ENCODE measurements at regions not wholly inside any gene's neighbourhood (a gene's known extent, or its start where the extent isn't known, plus 50 kb on each side); places are given as distances from the start of the nearest gene placed in this dataset.

DNA sequence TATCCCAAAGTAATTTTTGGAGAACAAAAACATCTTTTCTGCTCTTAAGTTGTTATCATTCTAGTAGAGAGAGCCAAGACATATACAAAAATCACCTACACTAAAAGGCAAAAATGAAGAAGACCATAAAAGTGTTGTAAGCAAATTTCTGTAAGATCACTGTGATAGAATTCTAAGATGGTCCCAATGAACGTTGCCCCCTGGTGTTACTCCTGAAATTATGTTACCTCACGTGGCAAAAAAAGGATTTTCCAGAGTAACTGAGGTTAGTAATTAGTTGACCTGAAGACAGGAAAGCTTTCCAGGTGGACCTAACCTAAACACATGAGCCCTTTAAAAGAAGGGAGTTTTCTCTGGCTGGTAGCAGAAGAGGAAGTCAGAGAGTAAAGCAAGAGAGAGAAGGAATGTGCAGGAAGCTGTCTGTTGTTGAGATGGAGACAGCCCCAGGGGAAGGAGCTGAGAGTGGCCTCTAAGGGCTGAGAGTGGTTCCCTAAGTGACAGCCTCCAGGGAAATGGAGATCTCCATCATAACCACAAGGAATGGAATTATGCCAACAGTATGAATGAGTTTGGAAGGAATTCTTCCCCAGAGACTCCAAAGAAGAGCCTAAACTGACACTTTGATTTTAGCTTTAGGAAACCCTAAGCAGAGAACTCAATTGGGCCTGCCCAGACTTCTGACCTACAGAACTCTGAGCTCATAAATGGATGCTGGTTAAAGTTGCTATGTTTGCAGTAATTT lies 205.9 kb downstream of the CD47 start:
- TF ChIP-seq, protein P1, sequence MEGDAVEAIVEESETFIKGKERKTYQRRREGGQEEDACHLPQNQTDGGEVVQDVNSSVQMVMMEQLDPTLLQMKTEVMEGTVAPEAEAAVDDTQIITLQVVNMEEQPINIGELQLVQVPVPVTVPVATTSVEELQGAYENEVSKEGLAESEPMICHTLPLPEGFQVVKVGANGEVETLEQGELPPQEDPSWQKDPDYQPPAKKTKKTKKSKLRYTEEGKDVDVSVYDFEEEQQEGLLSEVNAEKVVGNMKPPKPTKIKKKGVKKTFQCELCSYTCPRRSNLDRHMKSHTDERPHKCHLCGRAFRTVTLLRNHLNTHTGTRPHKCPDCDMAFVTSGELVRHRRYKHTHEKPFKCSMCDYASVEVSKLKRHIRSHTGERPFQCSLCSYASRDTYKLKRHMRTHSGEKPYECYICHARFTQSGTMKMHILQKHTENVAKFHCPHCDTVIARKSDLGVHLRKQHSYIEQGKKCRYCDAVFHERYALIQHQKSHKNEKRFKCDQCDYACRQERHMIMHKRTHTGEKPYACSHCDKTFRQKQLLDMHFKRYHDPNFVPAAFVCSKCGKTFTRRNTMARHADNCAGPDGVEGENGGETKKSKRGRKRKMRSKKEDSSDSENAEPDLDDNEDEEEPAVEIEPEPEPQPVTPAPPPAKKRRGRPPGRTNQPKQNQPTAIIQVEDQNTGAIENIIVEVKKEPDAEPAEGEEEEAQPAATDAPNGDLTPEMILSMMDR (IDR thresholded peaks at IDR 0.05; ENCODE audit: control extremely low read depth, extremely low read depth, low read depth, missing control alignments), result no peak
- CTCF ChIA-PET, result interaction anchor here (1.1 to 2.0 kb wide), 9 partner anchors 10 to 43 kb away, joined by 3 to 6 read pairs (median 4); no protein-coding TSS in a partner anchor
- POLR2A ChIA-PET, result no interaction called here
- DNase-seq (ENCODE audit: extremely low spot score), result no peak

DNA sequence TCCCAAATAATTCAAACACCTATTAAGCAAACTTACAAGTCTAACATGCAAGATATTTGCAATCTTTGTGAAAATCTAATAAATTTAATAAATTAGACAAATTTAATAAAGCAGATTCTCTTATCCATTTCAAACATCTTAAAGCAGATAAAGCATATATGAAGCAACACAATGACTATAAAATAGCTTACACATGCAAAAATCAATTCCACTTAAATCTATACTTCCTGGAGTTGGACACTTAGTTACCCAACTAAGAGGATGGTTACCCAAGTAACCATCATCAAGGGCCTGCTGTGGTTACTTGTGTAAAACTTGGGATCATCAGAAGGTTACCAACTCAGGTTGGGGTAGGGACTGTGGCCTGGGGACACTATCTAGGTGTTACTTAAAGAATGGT lies 206.8 kb downstream of the CD47 start:
- CTCF ChIA-PET, result interaction anchor here (1.1 to 2.0 kb wide), 8 partner anchors 8 to 44 kb away, joined by 3 to 6 read pairs (median 4); no protein-coding TSS in a partner anchor

DNA sequence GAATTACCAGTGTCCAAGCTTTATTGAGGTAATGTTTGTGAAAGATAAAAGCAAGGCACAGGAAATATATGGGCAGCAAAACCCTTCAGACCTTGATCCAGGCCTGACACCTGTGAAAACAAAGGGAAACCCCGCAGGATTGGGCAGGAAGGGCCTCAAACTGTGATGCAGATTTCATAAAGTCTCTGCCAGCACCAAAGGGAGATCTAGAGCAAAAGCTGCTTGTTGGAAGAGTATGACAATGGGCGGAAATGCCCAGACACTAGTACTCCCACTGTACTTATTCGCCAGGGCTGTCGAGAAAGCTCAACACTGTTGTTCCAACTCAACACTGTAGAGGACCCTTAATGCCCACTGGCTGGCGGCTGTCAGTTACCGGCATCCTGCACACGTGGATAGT lies 207.9 kb downstream of the CD47 start:
- TF ChIP-seq, protein P1 (IDR thresholded peaks at IDR 0.05; ENCODE audit: control extremely low read depth, extremely low read depth, low read depth, missing control alignments), result no peak
- ChIA-PET CTCF (interaction anchor here (1.6 to 2.7 kb wide), 2 partner anchors 9 to 45 kb away, joined by 4 to 9 read pairs; no protein-coding TSS in a partner anchor), POLR2A (no interaction called here)
- DNase-seq (ENCODE audit: extremely low spot score), result no peak

More for the DNA sequence above, 206.8 kb downstream of the CD47 start:
- POLR2A ChIA-PET, result no interaction called here
- DNase-seq (ENCODE audit: extremely low spot score), result no peak
- TF ChIP-seq, protein P1 (IDR thresholded peaks at IDR 0.05; ENCODE audit: control extremely low read depth, extremely low read depth, low read depth, missing control alignments), result no peak

DNA sequence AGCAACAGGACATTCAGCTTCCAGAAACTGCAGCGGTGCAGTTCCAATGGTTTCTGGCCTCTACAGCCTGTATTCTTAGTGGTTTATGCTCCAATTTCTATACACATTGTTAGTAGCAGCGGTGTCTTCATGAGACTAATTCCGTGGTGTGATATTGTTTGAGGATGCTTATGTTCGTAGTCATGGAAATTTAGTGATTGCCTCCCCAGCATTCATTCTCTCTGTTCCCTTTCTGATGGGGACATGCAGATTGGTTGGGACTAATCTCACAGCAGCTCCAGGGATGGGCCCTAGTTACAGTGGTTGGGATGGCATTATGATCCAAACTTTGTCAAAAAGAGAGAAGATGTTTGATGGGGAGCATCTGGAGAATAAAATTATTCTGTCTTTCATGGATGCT lies 208.6 kb downstream of the CD47 start:
- ChIA-PET CTCF (interaction anchor here (1.3 to 2.7 kb wide), 4 partner anchors 9 to 46 kb away, joined by 3 to 9 read pairs (median 4); no protein-coding TSS in a partner anchor), POLR2A (no interaction called here)
- TF ChIP-seq, protein P1 (IDR thresholded peaks at IDR 0.05; ENCODE audit: control extremely low read depth, extremely low read depth, low read depth, missing control alignments), result no peak
- DNase-seq (ENCODE audit: extremely low spot score), result no peak

DNA sequence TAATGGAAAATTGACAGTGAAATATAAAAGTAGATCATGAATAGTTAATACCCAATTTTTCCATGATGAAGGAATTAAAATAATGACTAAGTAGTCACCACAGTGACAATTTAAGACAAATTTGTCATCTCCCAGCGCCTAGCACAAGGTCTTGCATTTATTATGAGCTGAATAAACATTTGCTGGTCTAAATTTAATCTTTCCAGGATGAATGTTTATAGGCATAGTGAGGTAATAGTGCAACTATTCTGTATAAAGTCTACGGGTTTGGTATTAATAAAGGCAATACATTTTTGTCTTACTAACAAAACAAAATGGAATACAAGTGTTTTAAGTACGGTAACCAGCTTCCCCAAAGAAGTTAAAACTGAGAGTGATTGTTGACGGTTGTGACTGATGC lies 209.3 kb downstream of the CD47 start:
- ChIA-PET POLR2A (no interaction called here), CTCF (interaction anchor here (0.7 to 2.7 kb wide), 6 partner anchors 8 to 490 kb away, joined by 3 to 9 read pairs (median 3); no protein-coding TSS in a partner anchor)
- TF ChIP-seq, protein P1 (IDR thresholded peaks at IDR 0.05; ENCODE audit: control extremely low read depth, extremely low read depth, low read depth, missing control alignments), result no peak
- DNase-seq (ENCODE audit: extremely low spot score), result no peak

DNA sequence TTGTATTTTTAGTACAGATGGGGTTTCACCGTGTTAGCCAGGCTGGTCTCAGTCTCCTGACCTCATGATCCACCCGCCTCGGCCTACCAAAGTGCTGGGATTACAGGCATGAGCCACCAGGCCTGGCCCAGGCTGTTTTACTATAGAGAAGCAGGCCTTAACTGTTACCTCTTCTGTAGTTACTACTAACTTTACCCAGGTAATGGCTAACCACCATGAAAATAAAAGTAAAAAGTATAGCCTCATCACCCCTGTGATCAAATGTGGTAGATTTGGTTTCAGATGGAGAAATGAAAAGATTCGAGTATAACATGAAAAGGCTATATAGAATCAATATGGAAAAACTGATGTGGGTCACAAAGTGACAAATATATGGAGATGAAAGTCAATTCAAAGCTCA lies 210.1 kb downstream of the CD47 start:
- DNase-seq (ENCODE audit: extremely low spot score), result no peak
- CTCF ChIA-PET, result interaction anchor here (0.8 to 2.7 kb wide), 2 partner anchors 26 to 47 kb away, joined by 3 to 9 read pairs; no protein-coding TSS in a partner anchor

More for the DNA sequence above, 210.1 kb downstream of the CD47 start:
- TF ChIP-seq, protein P1 (IDR thresholded peaks at IDR 0.05; ENCODE audit: control extremely low read depth, extremely low read depth, low read depth, missing control alignments), result no peak
- POLR2A ChIA-PET, result no interaction called here
